HEK293 (cell line): ENCODE measurements at regions not wholly inside any gene's neighbourhood (a gene's known extent, or its start where the extent isn't known, plus 50 kb on each side); places are given as distances from the start of the nearest gene placed in this dataset.

Source experiments
- CTCF ChIP-seq: fragments of 450-650 bp; formaldehyde crosslinking; IDR thresholded peaks from 2 replicates; pipeline ENCODE4 v1.5.1; 2016; ENCODE audit warnings: missing biosample characterization, missing genetic modification characterization
- ELK4 ChIP-seq: IDR thresholded peaks from 2 replicates; pipeline ENCODE4 v1.6.1; 2011; ENCODE audit warnings: mild to moderate bottlenecking, low read depth, low read length, borderline replicate concordance
- GLI4 ChIP-seq: fragments of 450-650 bp; formaldehyde crosslinking; IDR thresholded peaks from 2 replicates; pipeline ENCODE4 v1.5.1; 2016; ENCODE audit warnings: missing biosample characterization, missing genetic modification characterization
- KLF9 ChIP-seq: fragments of 450-650 bp; formaldehyde crosslinking; IDR thresholded peaks from 2 replicates; pipeline ENCODE4 v1.5.1; 2016; ENCODE audit warnings: missing biosample characterization, missing genetic modification characterization, low read depth
- REST ChIP-seq: fragments of 450-650 bp; formaldehyde crosslinking; IDR thresholded peaks from 2 replicates; pipeline ENCODE4 v1.5.1; 2016; ENCODE audit warnings: missing biosample characterization, missing genetic modification characterization
- TCF7L2 ChIP-seq: IDR thresholded peaks from 2 replicates; pipeline ENCODE4 v1.6.1; 2011; ENCODE audit warnings: low read depth, mild to moderate bottlenecking, inconsistent platforms, low read length, moderate library complexity, borderline replicate concordance
- ZNF214 ChIP-seq: fragments of 450-650 bp; formaldehyde crosslinking; IDR thresholded peaks from 2 replicates; pipeline ENCODE4 v1.5.1; 2017; ENCODE audit warnings: missing biosample characterization, mild to moderate bottlenecking, missing genetic modification characterization, borderline replicate concordance
- ZNF266 ChIP-seq: fragments of 450-650 bp; formaldehyde crosslinking; IDR thresholded peaks from 2 replicates; pipeline ENCODE4 v1.5.1; 2016; ENCODE audit warnings: missing biosample characterization, missing genetic modification characterization, low read depth
- ZNF629 ChIP-seq: fragments of 450-650 bp; formaldehyde crosslinking; IDR thresholded peaks from 2 replicates; pipeline ENCODE4 v1.5.1; 2017; ENCODE audit warnings: missing biosample characterization, missing genetic modification characterization

GRCh38 chr16:66143415-66143814 lies 223.1 kb upstream of the CDH5 start:
- no peak for TF ChIP-seq ZNF629 (tag by site-specific recombination)
- no peak for TF ChIP-seq CTCF (tag by site-specific recombination)
- TF ChIP-seq TCF7L2: no peak
- TF ChIP-seq ZNF214 (tag by site-specific recombination): no peak
- TF ChIP-seq ZNF266: no peak
- TF ChIP-seq GLI4 (tag by site-specific recombination): no peak
- no peak for TF ChIP-seq REST (tag by site-specific recombination)
- no peak for TF ChIP-seq KLF9 (tag by site-specific recombination)
- TF ChIP-seq ELK4: no peak
